ENCODE measurements at regions not wholly inside any gene's neighbourhood (a gene's known extent, or its start where the extent isn't known, plus 50 kb on each side); places are given as distances from the start of the nearest gene placed in this dataset.

GRCh38 chr18:41396861-41397260, 558.2 kb upstream of the PIK3C3 start:
- DNase-seq: no peak
- Histone ChIP-seq H3K27me3 (replicated peaks in 1 of 2; ENCODE audit: control insufficient read depth in 2 of 2, extremely low read depth in 1 of 2, insufficient read depth in 2 of 2, low read length in 1 of 2) (no peaks in the 10 kb centered on the region), H3K27ac (ENCODE audit: low read length) (no peak overlapping the region), H3K9me3 (no peaks in the 10 kb centered on the region), H3K36me3 (ENCODE audit: control insufficient read depth in 2 of 2, extremely low read depth in 1 of 2, insufficient read depth in 1 of 2, low read length in 1 of 2) (no peaks in the 10 kb centered on the region), H3K4me1 (ENCODE audit: control insufficient read depth in 1 of 2, extremely low read depth in 1 of 2, insufficient read depth in 2 of 2, low read length in 2 of 2) (no peaks in the 10 kb centered on the region), H3K4me3 (ENCODE audit: control insufficient read depth in 1 of 2, extremely low read depth in 1 of 2, low read length in 1 of 2) (no peak overlapping the region)
- Mint-ChIP-seq H3K4me1 (no peaks in the 10 kb centered on the region), H3K36me3 (no peaks in the 10 kb centered on the region), H3K27ac (no peak overlapping the region), H3K4me3 (no peak overlapping the region), H3K27me3 (no peaks in the 10 kb centered on the region), H3K9me3 (peaks cover 0 to 10% (median 4%) of the 10 kb centered on the region in 3 donors)
- CTCF ChIA-PET: no interaction called here
- POLR2A ChIA-PET: no interaction called here
- WGBS (ENCODE audit: insufficient coverage): no CpG with 5 or more reads among the region's 2 CpGs
- no peak for ATAC-seq (replicated peaks in 1 of 4)

- H3K9me3 ChIP-seq: no peaks in the 10 kb centered on the region
- no peak for DNase-seq
- ChIA-PET CTCF (no interaction called here), POLR2A (no interaction called here)
- H3K36me3 Mint-ChIP-seq: no peaks in the 10 kb centered on the region
- no peaks in the 10 kb centered on the region for H3K36me3 ChIP-seq (ENCODE audit: control insufficient read depth in 2 of 2, extremely low read depth in 1 of 2, insufficient read depth in 1 of 2, low read length in 1 of 2)
- no peak overlapping the region for H3K4me3 Mint-ChIP-seq
- H3K4me1 Mint-ChIP-seq: no peaks in the 10 kb centered on the region
- H3K27me3 Mint-ChIP-seq: no peaks in the 10 kb centered on the region
- H3K27me3 ChIP-seq (replicated peaks in 1 of 2; ENCODE audit: control insufficient read depth in 2 of 2, extremely low read depth in 1 of 2, insufficient read depth in 2 of 2, low read length in 1 of 2): no peaks in the 10 kb centered on the region
- no peak overlapping the region for H3K4me3 ChIP-seq (ENCODE audit: control insufficient read depth in 1 of 2, extremely low read depth in 1 of 2, low read length in 1 of 2)
- peaks cover 0 to 10% (median 4%) of the 10 kb centered on the region in 3 donors for H3K9me3 Mint-ChIP-seq
- WGBS (ENCODE audit: insufficient coverage): 61% methylated on average over 2 of the region's 3 CpGs
- no peak overlapping the region for H3K27ac Mint-ChIP-seq
- ATAC-seq (replicated peaks in 1 of 4): no peak
- H3K4me1 ChIP-seq (ENCODE audit: control insufficient read depth in 1 of 2, extremely low read depth in 1 of 2, insufficient read depth in 2 of 2, low read length in 2 of 2): no peaks in the 10 kb centered on the region
- H3K27ac ChIP-seq (ENCODE audit: low read length): no peak overlapping the region
Measured at GRCh38 chr18:41396211-41396610, 558.8 kb upstream of the PIK3C3 start.

DNA sequence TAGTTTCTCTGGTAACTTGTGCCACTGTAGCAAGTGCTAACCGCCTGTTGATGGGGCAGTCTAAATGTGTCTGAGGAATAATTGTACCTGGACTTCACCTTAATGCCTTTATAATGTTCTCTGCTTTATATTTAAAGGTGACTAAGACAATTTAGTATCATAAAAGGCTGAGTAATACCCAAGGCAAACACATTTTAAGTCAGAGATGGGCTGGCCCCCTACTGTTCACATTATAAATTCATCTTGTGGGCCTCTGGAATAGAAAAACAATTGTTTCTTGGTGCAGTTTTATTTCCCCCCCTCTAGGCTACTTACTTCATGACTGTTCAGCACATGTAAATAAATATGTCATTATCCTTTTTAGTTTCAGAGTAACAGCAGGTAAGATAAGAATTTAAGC, 559.3 kb upstream of the PIK3C3 start:
- H3K36me3 Mint-ChIP-seq: no peaks in the 10 kb centered on the region
- no peak overlapping the region for H3K4me3 Mint-ChIP-seq
- H3K27me3 ChIP-seq (replicated peaks in 1 of 2; ENCODE audit: control insufficient read depth in 2 of 2, extremely low read depth in 1 of 2, insufficient read depth in 2 of 2, low read length in 1 of 2): no peaks in the 10 kb centered on the region
- no CpG with 5 or more reads among the region's 1 CpG for WGBS (ENCODE audit: insufficient coverage)
- no peak overlapping the region for H3K4me3 ChIP-seq (ENCODE audit: control insufficient read depth in 1 of 2, extremely low read depth in 1 of 2, low read length in 1 of 2)
- H3K27ac ChIP-seq (ENCODE audit: low read length): no peak overlapping the region
- no peak for ATAC-seq (replicated peaks in 1 of 4)
- no peaks in the 10 kb centered on the region for H3K27me3 Mint-ChIP-seq
- no peaks in the 10 kb centered on the region for H3K9me3 ChIP-seq
- H3K4me1 ChIP-seq (ENCODE audit: control insufficient read depth in 1 of 2, extremely low read depth in 1 of 2, insufficient read depth in 2 of 2, low read length in 2 of 2): no peaks in the 10 kb centered on the region
- no peak overlapping the region for H3K27ac Mint-ChIP-seq
- H3K36me3 ChIP-seq (ENCODE audit: control insufficient read depth in 2 of 2, extremely low read depth in 1 of 2, insufficient read depth in 1 of 2, low read length in 1 of 2): no peaks in the 10 kb centered on the region
- no peak for DNase-seq
- POLR2A ChIA-PET: no interaction called here
- H3K9me3 Mint-ChIP-seq: peaks cover 0 to 10% (median 4%) of the 10 kb centered on the region in 3 donors
- CTCF ChIA-PET: no interaction called here
- no peaks in the 10 kb centered on the region for H3K4me1 Mint-ChIP-seq

DNA sequence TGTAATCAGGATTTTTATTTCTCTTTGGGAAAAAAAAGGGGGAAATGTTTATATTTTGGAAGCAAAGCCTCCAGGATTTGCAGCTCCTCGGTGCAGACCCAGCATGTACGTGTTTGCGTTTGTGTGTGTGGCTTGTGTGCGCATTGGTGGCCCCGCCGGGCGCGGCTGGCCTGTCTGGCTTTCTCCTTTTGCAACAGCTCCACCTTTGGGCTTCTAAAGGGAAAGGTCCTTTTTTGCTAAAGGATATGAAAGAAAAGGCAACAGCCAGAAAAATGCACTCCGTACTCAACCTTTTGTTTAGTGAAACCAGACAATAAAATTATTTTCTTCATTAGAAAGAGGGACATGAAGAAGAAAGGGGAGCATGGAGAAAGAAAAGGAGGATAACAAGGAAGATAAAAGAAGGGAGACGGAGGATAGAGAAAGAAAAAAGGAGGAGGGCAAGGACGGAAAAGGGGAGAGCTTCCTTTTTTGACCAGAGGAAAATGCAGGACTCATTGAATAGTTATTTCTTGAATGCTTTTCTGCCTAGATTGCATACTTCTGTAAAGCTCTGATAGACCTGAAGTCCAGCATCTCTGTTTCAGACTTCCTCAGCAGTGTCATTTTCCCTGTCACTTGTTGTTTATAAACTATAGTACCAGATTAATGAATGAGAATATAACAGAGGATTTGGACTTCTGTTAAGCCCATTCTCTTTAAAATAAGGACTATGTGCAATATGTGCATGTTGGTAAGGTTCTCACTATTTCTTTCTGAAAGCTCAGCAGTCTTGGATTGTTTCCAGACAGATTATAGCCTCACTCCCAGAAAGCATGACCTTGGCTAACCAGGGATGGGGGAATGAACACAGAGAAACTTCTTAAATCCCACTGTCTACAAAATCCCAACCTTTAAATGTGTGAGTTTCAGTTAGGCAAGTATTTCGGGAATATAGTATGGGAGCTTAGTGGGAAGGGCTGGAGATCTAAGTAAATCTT, 563.1 kb upstream of the PIK3C3 start:
- 26% methylated on average over 4 of the region's 12 CpGs for WGBS (ENCODE audit: insufficient coverage)
- Mint-ChIP-seq H3K27ac (no peak overlapping the region), H3K4me1 (no peaks in the 10 kb centered on the region), H3K27me3 (no peaks in the 10 kb centered on the region), H3K36me3 (no peaks in the 10 kb centered on the region), H3K4me3 (no peak overlapping the region), H3K9me3 (peaks cover 0 to 9% (median 3%) of the 10 kb centered on the region in 3 donors)
- Histone ChIP-seq H3K27ac (ENCODE audit: low read length) (no peak overlapping the region), H3K9me3 (no peaks in the 10 kb centered on the region), H3K4me3 (ENCODE audit: control insufficient read depth in 1 of 2, extremely low read depth in 1 of 2, low read length in 1 of 2) (no peak overlapping the region), H3K4me1 (ENCODE audit: control insufficient read depth in 1 of 2, extremely low read depth in 1 of 2, insufficient read depth in 2 of 2, low read length in 2 of 2) (no peaks in the 10 kb centered on the region), H3K27me3 (replicated peaks in 1 of 2; ENCODE audit: control insufficient read depth in 2 of 2, extremely low read depth in 1 of 2, insufficient read depth in 2 of 2, low read length in 1 of 2) (no peaks in the 10 kb centered on the region), H3K36me3 (ENCODE audit: control insufficient read depth in 2 of 2, extremely low read depth in 1 of 2, insufficient read depth in 1 of 2, low read length in 1 of 2) (no peaks in the 10 kb centered on the region)
- POLR2A ChIA-PET: no interaction called here
- DNase-seq (no peak), ATAC-seq (replicated peaks in 1 of 4) (no peak)
- CTCF ChIA-PET: no interaction called here

- ChIA-PET CTCF (no interaction called here), POLR2A (no interaction called here)
- WGBS (ENCODE audit: insufficient coverage): 20% methylated on average over 2 of the region's 9 CpGs
- Mint-ChIP-seq H3K27me3 (no peaks in the 10 kb centered on the region), H3K27ac (no peak overlapping the region), H3K4me1 (no peaks in the 10 kb centered on the region), H3K36me3 (no peaks in the 10 kb centered on the region), H3K4me3 (no peak overlapping the region), H3K9me3 (peaks cover 3 to 9% (median 4%) of the 10 kb centered on the region in 3 donors)
- H3K36me3 ChIP-seq (ENCODE audit: control insufficient read depth in 2 of 2, extremely low read depth in 1 of 2, insufficient read depth in 1 of 2, low read length in 1 of 2): no peaks in the 10 kb centered on the region
- no peak overlapping the region for H3K27ac ChIP-seq (ENCODE audit: low read length)
- ATAC-seq (replicated peaks in 1 of 4) (no peak), DNase-seq (no peak)
- no peaks in the 10 kb centered on the region for H3K9me3 ChIP-seq
- no peaks in the 10 kb centered on the region for H3K27me3 ChIP-seq (replicated peaks in 1 of 2; ENCODE audit: control insufficient read depth in 2 of 2, extremely low read depth in 1 of 2, insufficient read depth in 2 of 2, low read length in 1 of 2)
- H3K4me1 ChIP-seq (ENCODE audit: control insufficient read depth in 1 of 2, extremely low read depth in 1 of 2, insufficient read depth in 2 of 2, low read length in 2 of 2): no peaks in the 10 kb centered on the region
- H3K4me3 ChIP-seq (ENCODE audit: control insufficient read depth in 1 of 2, extremely low read depth in 1 of 2, low read length in 1 of 2): no peak overlapping the region
Measured at GRCh38 chr18:41390309-41390708, 564.7 kb upstream of the PIK3C3 start.

DNA sequence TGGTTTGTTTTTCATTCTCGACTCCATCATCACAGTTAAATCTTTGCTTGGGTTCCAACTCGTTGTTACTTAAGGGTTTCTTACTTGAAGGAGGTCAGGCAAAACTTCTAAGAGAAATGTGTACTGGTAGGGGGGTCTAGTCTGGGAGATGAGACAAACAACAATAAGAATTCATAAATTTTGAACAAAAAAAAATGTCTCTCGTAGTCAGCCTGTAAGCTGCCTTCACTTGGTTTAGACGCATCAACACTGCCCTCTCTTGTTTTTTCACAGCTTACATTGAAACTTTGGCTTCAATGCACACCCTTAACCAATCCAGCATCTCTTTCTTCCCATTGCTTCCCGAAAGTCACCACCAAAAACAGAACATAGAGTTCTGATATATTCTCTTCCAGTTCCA, 576.4 kb upstream of the PIK3C3 start:
- no peaks in the 10 kb centered on the region for H3K36me3 ChIP-seq (ENCODE audit: control insufficient read depth in 2 of 2, extremely low read depth in 1 of 2, insufficient read depth in 1 of 2, low read length in 1 of 2)
- Mint-ChIP-seq H3K36me3 (no peaks in the 10 kb centered on the region), H3K9me3 (peaks cover 14 to 19% (median 19%) of the 10 kb centered on the region in 3 donors), H3K4me1 (no peaks in the 10 kb centered on the region), H3K4me3 (no peak overlapping the region), H3K27me3 (no peaks in the 10 kb centered on the region), H3K27ac (no peak overlapping the region)
- DNase-seq: no peak
- no peaks in the 10 kb centered on the region for H3K4me1 ChIP-seq (ENCODE audit: control insufficient read depth in 1 of 2, extremely low read depth in 1 of 2, insufficient read depth in 2 of 2, low read length in 2 of 2)
- no peaks in the 10 kb centered on the region for H3K9me3 ChIP-seq
- ChIA-PET POLR2A (no interaction called here), CTCF (no interaction called here)
- ATAC-seq (replicated peaks in 1 of 4): no peak
- H3K4me3 ChIP-seq (ENCODE audit: control insufficient read depth in 1 of 2, extremely low read depth in 1 of 2, low read length in 1 of 2): no peak overlapping the region
- H3K27ac ChIP-seq (ENCODE audit: low read length): no peak overlapping the region
- H3K27me3 ChIP-seq (replicated peaks in 1 of 2; ENCODE audit: control insufficient read depth in 2 of 2, extremely low read depth in 1 of 2, insufficient read depth in 2 of 2, low read length in 1 of 2): no peaks in the 10 kb centered on the region
- 52% methylated on average over 2 of the region's 5 CpGs for WGBS (ENCODE audit: insufficient coverage)

Measured in T-cell (primary cell).